ENCODE measurements at regions not wholly inside any gene's neighbourhood (a gene's known extent, or its start where the extent isn't known, plus 50 kb on each side); places are given as distances from the start of the nearest gene placed in this dataset.

GRCh38 chr3:73781541-73781940 lies 156.8 kb upstream of the PDZRN3 start:
- Histone ChIP-seq H3K79me2 (ENCODE audit: insufficient read depth, low read length) (no peaks in the 10 kb centered on the region), H3K4me2 (ENCODE audit: low read length) (no peak overlapping the region), H3K9me3 (ENCODE audit: low read length) (no peaks in the 10 kb centered on the region), H2AFZ (ENCODE audit: low read length) (no peak overlapping the region), H3K27me3 (ENCODE audit: insufficient read depth, low read length) (no peaks in the 10 kb centered on the region), H4K20me1 (ENCODE audit: insufficient read depth, low read length) (no peaks in the 10 kb centered on the region), H3K27ac (ENCODE audit: low read depth, low read length, poor library complexity, severe bottlenecking) (no peak overlapping the region), H3K4me1 (ENCODE audit: insufficient read depth, low read length, severe bottlenecking) (no peaks in the 10 kb centered on the region), H3K4me3 (ENCODE audit: low read depth, low read length, poor library complexity, severe bottlenecking) (no peak overlapping the region), H3K9ac (ENCODE audit: low read length) (no peak overlapping the region), H3K9me2 (ENCODE audit: low read depth, low read length) (no peaks in the 10 kb centered on the region), H3K36me3 (ENCODE audit: insufficient read depth, low read length) (no peaks in the 10 kb centered on the region), H3F3A (ENCODE audit: insufficient read depth, low read length) (no peaks in the 10 kb centered on the region)
- no peak for TF ChIP-seq EZH2 (IDR thresholded peaks at IDR 0.05; ENCODE audit: borderline replicate concordance, low read length)

GRCh38 chr3:73774645-73775044 lies 149.9 kb upstream of the PDZRN3 start:
- H4K20me1 ChIP-seq (ENCODE audit: insufficient read depth, low read length) = no peaks in the 10 kb centered on the region
- H3K36me3 ChIP-seq (ENCODE audit: insufficient read depth, low read length) = no peaks in the 10 kb centered on the region
- H3K4me3 ChIP-seq (ENCODE audit: low read depth, low read length, poor library complexity, severe bottlenecking) = no peak overlapping the region
- H3K9me2 ChIP-seq (ENCODE audit: low read depth, low read length) = no peaks in the 10 kb centered on the region
- TF ChIP-seq CTCF (IDR thresholded peaks at IDR 0.05; ENCODE audit: low read length) (no peak), EZH2 (IDR thresholded peaks at IDR 0.05; ENCODE audit: borderline replicate concordance, low read length) (no peak)
- no peaks in the 10 kb centered on the region for H3K4me1 ChIP-seq (ENCODE audit: insufficient read depth, low read length, severe bottlenecking)
- H3K27ac ChIP-seq (ENCODE audit: low read depth, low read length, poor library complexity, severe bottlenecking) = no peak overlapping the region
- H3K4me2 ChIP-seq (ENCODE audit: low read length) = no peak overlapping the region
- no peak overlapping the region for H2AFZ ChIP-seq (ENCODE audit: low read length)
- H3K9ac ChIP-seq (ENCODE audit: low read length) = no peak overlapping the region
- no peaks in the 10 kb centered on the region for H3K9me3 ChIP-seq (ENCODE audit: low read length)
- no peaks in the 10 kb centered on the region for H3K79me2 ChIP-seq (ENCODE audit: insufficient read depth, low read length)
- H3F3A ChIP-seq (ENCODE audit: insufficient read depth, low read length) = no peaks in the 10 kb centered on the region
- no peaks in the 10 kb centered on the region for H3K27me3 ChIP-seq (ENCODE audit: insufficient read depth, low read length)

GRCh38 chr3:73773233-73773632 lies 148.5 kb upstream of the PDZRN3 start:
- no peak for TF ChIP-seq CTCF (IDR thresholded peaks at IDR 0.05; ENCODE audit: low read length)
- TF ChIP-seq EZH2 (IDR thresholded peaks at IDR 0.05; ENCODE audit: borderline replicate concordance, low read length) = no peak
- H2AFZ ChIP-seq (ENCODE audit: low read length) = no peak overlapping the region
- H3K9ac ChIP-seq (ENCODE audit: low read length) = no peak overlapping the region
- H3F3A ChIP-seq (ENCODE audit: insufficient read depth, low read length) = no peaks in the 10 kb centered on the region
- H3K79me2 ChIP-seq (ENCODE audit: insufficient read depth, low read length) = no peaks in the 10 kb centered on the region
- no peaks in the 10 kb centered on the region for H3K9me3 ChIP-seq (ENCODE audit: low read length)
- H3K4me3 ChIP-seq (ENCODE audit: low read depth, low read length, poor library complexity, severe bottlenecking) = no peak overlapping the region
- H3K36me3 ChIP-seq (ENCODE audit: insufficient read depth, low read length) = no peaks in the 10 kb centered on the region
- no peak overlapping the region for H3K27ac ChIP-seq (ENCODE audit: low read depth, low read length, poor library complexity, severe bottlenecking)
- H3K4me2 ChIP-seq (ENCODE audit: low read length) = no peak overlapping the region
- no peaks in the 10 kb centered on the region for H4K20me1 ChIP-seq (ENCODE audit: insufficient read depth, low read length)
- H3K27me3 ChIP-seq (ENCODE audit: insufficient read depth, low read length) = no peaks in the 10 kb centered on the region
- H3K4me1 ChIP-seq (ENCODE audit: insufficient read depth, low read length, severe bottlenecking) = no peaks in the 10 kb centered on the region
- H3K9me2 ChIP-seq (ENCODE audit: low read depth, low read length) = no peaks in the 10 kb centered on the region

- no peak overlapping the region for H3K4me3 ChIP-seq (ENCODE audit: low read depth, low read length, poor library complexity, severe bottlenecking)
- H3K9me3 ChIP-seq (ENCODE audit: low read length) = no peaks in the 10 kb centered on the region
- no peak overlapping the region for H3K27ac ChIP-seq (ENCODE audit: low read depth, low read length, poor library complexity, severe bottlenecking)
- H3K4me2 ChIP-seq (ENCODE audit: low read length) = no peak overlapping the region
- no peaks in the 10 kb centered on the region for H3F3A ChIP-seq (ENCODE audit: insufficient read depth, low read length)
- no peaks in the 10 kb centered on the region for H3K4me1 ChIP-seq (ENCODE audit: insufficient read depth, low read length, severe bottlenecking)
- TF ChIP-seq CTCF (IDR thresholded peaks at IDR 0.05; ENCODE audit: low read length) = no peak
- H4K20me1 ChIP-seq (ENCODE audit: insufficient read depth, low read length) = no peaks in the 10 kb centered on the region
- H3K9ac ChIP-seq (ENCODE audit: low read length) = no peak overlapping the region
- no peaks in the 10 kb centered on the region for H3K79me2 ChIP-seq (ENCODE audit: insufficient read depth, low read length)
- no peak overlapping the region for H2AFZ ChIP-seq (ENCODE audit: low read length)
- no peaks in the 10 kb centered on the region for H3K9me2 ChIP-seq (ENCODE audit: low read depth, low read length)
- no peaks in the 10 kb centered on the region for H3K27me3 ChIP-seq (ENCODE audit: insufficient read depth, low read length)
- no peaks in the 10 kb centered on the region for H3K36me3 ChIP-seq (ENCODE audit: insufficient read depth, low read length)
These were observed 147.5 kb upstream of the PDZRN3 start for GRCh38 chr3:73772076-73772886.
